GM12878 (cell line): ENCODE measurements at regions not wholly inside any gene's neighbourhood (a gene's known extent, or its start where the extent isn't known, plus 50 kb on each side); places are given as distances from the start of the nearest gene placed in this dataset.

Experiments used
- ATF7 ChIP-seq: fragments of 450-650 bp; IDR thresholded peaks from 2 replicates; pipeline ENCODE4 v1.6.1; 2016; ENCODE audit warnings: low read depth, mild to moderate bottlenecking
- BHLHE40 ChIP-seq, 2 experiments: fragments of 450-650 bp in 1 of 2; IDR thresholded peaks; 2 replicates each; pipeline ENCODE4 v1.6.1; 2011 to 2017; ENCODE audit warnings: low read depth in 2 of 2, borderline replicate concordance in 1 of 2, improper control_type of control experiment in 1 of 2, low read length in 1 of 2, mild to moderate bottlenecking in 1 of 2
- CBFB ChIP-seq: IDR thresholded peaks from 2 replicates; pipeline ENCODE4 v1.6.1; 2016; ENCODE audit warnings: antibody characterized with exemption, low read depth
- IKZF2 ChIP-seq, 2 experiments: fragments of 450-650 bp; IDR thresholded peaks; 2 replicates each; pipeline ENCODE4 v1.6.1; 2017; ENCODE audit warnings: mild to moderate bottlenecking in 2 of 2, moderate library complexity in 2 of 2
- MEF2B ChIP-seq: fragments of 450-650 bp; IDR thresholded peaks from 2 replicates; pipeline ENCODE4 v1.6.1; 2018; ENCODE audit warnings: mild to moderate bottlenecking, moderate library complexity; ENCODE audit not compliant: partially characterized antibody, poor library complexity, severe bottlenecking
- MTA2 ChIP-seq: fragments of 450-650 bp; IDR thresholded peaks from 2 replicates; pipeline ENCODE4 v1.6.1; 2016; ENCODE audit warnings: low read depth, mild to moderate bottlenecking, moderate library complexity
- MYB ChIP-seq: fragments of 150-350 bp; IDR thresholded peaks from 2 replicates; pipeline ENCODE4 v1.6.1; 2014; ENCODE audit warnings: mild to moderate bottlenecking, low read depth, low read length, borderline replicate concordance
- NKRF ChIP-seq: fragments of 450-650 bp; conservative IDR thresholded peaks from 2 replicates; pipeline ENCODE4 v1.6.1; 2017; ENCODE audit warnings: mild to moderate bottlenecking, moderate library complexity
- SMAD1 ChIP-seq: fragments of 450-650 bp; IDR thresholded peaks from 2 replicates; pipeline ENCODE4 v1.6.1; 2018; ENCODE audit warnings: mild to moderate bottlenecking, low read depth; ENCODE audit not compliant: partially characterized antibody
- SMARCA5 ChIP-seq: fragments of 450-650 bp; IDR thresholded peaks from 2 replicates; pipeline ENCODE4 v1.6.1; 2017; ENCODE audit warnings: mild to moderate bottlenecking
- SREBF2 ChIP-seq: IDR thresholded peaks from 2 replicates; pipeline ENCODE4 v1.6.1; 2012; ENCODE audit warnings: mild to moderate bottlenecking, low read length
- YBX1 ChIP-seq: fragments of 450-650 bp; IDR thresholded peaks from 2 replicates; pipeline ENCODE4 v1.6.1; 2016; ENCODE audit warnings: antibody characterized with exemption
- ZNF217 ChIP-seq: fragments of 450-650 bp; IDR thresholded peaks from 2 replicates; pipeline ENCODE4 v1.6.1; 2017; ENCODE audit warnings: antibody characterized with exemption, mild to moderate bottlenecking

DNA sequence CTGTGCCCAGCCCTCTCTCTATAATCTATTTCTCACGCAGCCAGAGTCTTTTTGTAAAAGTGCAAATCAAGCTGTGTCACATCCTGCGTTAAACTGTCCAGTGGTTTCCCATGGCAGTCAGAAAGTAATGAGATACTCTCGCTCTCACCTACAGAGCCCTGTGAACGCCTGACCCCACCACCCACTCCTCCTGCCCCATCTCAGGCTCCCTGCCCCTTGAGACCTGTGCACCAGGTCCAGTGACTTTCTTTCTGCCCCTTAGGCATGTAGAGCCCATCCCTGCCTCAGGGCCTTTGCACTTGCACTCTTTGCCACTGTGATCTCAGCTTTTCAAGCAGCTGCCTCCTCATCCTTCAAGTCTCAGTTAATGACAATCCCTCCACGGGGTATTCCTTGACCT lies 58.3 kb upstream of the RASGRP1 start (continued):
- TF ChIP-seq BHLHE40 (IDR thresholded peaks at IDR 0.05; ENCODE audit: borderline replicate concordance in 1 of 2, low read depth in 2 of 2, low read length in 1 of 2) (peak in 1 of 2 experiments; percentile 75; a peak in 2 of 4 replicates), MEF2B (peak; percentile 99), ATF7 (peak; percentile 70; the same call in 1 of the 2 replicates), MTA2 (peak; percentile 90), MYB (peak; percentile 86), CBFB (no peak), NKRF (0 out of 2 replicates have a peak, but pooled peaks have one; percentile 29), ZNF217 (peak; percentile 70; the same call in 1 of the 2 replicates), YBX1 (peak; percentile 87; the same call in 1 of the 2 replicates), SREBF2 (no peak), SMARCA5 (peak; percentile 99), IKZF2 (IDR thresholded peaks at IDR 0.05) (peak in 1 of 2 experiments; percentile 65; a peak in 3 of 4 replicates), SMAD1 (peak; percentile 96)
